Activated CD4-positive, alpha-beta T cell treated with anti-CD3 and anti-CD28 coated beads, Interleukin-2, Interleukin-4, amounts not matched to agents 100 ng/mL and 50 ng/mL, durations not matched to agents 16 hours and 8 hours (primary cell): ENCODE measurements at regions not wholly inside any gene's neighbourhood (a gene's known extent, or its start where the extent isn't known, plus 50 kb on each side); places are given as distances from the start of the nearest gene placed in this dataset.
A peak's percentile ranks its signal among the peaks of the same experiment; 100 is the strongest.
"Not testable (repeated sequence)": the region's sequence is repeated elsewhere in the genome, so short reads cannot be mapped to it uniquely, and the experiment has no call there.

Experiments used
- DNase-seq: peaks from one replicate; pipeline ENCODE4 v3.0.0-alpha.2; 2020; ENCODE audit warnings: low spot score

GRCh38 chrX:140633105-140633504, 76.5 kb upstream of the LINC00632 start:
- not testable (repeated sequence) for DNase-seq

GRCh38 chrX:140608111-140608510, 101.4 kb upstream of the LINC00632 start:
- DNase-seq, result no peak

GRCh38 chrX:140602140-140602539, 97.3 kb upstream of the SOX3 start:
- DNase-seq, result no peak

GRCh38 chrX:140599851-140600250, 95.0 kb upstream of the SOX3 start:
- no peak for DNase-seq

- DNase-seq, result no peak
Measured at GRCh38 chrX:140589657-140590056, 84.8 kb upstream of the SOX3 start.

- no peak for DNase-seq
Measured at GRCh38 chrX:140586951-140587350, 82.1 kb upstream of the SOX3 start.

- no peak for DNase-seq
Measured at GRCh38 chrX:140580478-140580877, 75.6 kb upstream of the SOX3 start.

- DNase-seq, result peak; percentile 31
Measured at GRCh38 chrX:140572724-140573123, 67.9 kb upstream of the SOX3 start.

- DNase-seq, result no peak
Measured at GRCh38 chrX:140563893-140564292, 59.0 kb upstream of the SOX3 start.
